Upper lobe of left lung (tissue), 4 donors: ENCODE measurements at regions not wholly inside any gene's neighbourhood (a gene's known extent, or its start where the extent isn't known, plus 50 kb on each side); places are given as distances from the start of the nearest gene placed in this dataset.

Source experiments
- EP300 ChIP-seq, 4 donors: sonication (generic); formaldehyde crosslinking; IDR thresholded peaks; one replicate each; pipeline ENCODE4 v1.5.1; 2017; ENCODE audit warnings: antibody characterized with exemption in 4 of 4, control low read depth in 2 of 4
- TF ChIP-seq, protein P1 (sequence below), 6 experiments: fragments of 450-650 bp in 4 of 6; fragments of 200-600 bp in 2 of 6; sonication (generic) in 2 of 6; IDR thresholded peaks; one replicate each; pipeline ENCODE4 v1.5.1; 2016 to 2019; ENCODE audit warnings: antibody characterized with exemption in 6 of 6

DNA sequence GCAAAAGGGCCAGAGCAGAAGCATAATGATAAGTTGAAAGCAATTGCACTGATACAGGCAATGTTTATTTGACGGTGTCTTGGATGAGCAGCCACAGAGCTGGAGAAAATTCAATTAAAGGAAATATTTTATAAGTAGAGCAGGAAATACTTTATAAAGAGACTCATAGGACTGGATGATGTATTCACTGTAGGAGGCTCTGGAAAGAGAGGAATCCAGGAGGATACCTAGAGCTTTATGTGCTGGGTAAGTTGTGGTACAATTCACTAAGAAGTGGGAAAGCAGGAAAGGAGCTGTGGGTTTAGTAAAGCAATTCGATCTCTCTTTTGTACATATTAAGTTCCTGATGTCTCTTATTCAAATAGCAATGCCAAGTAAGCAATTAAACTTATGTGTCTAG is 86.3 kb downstream of the C6orf118 start:
- TF ChIP-seq, protein P1, sequence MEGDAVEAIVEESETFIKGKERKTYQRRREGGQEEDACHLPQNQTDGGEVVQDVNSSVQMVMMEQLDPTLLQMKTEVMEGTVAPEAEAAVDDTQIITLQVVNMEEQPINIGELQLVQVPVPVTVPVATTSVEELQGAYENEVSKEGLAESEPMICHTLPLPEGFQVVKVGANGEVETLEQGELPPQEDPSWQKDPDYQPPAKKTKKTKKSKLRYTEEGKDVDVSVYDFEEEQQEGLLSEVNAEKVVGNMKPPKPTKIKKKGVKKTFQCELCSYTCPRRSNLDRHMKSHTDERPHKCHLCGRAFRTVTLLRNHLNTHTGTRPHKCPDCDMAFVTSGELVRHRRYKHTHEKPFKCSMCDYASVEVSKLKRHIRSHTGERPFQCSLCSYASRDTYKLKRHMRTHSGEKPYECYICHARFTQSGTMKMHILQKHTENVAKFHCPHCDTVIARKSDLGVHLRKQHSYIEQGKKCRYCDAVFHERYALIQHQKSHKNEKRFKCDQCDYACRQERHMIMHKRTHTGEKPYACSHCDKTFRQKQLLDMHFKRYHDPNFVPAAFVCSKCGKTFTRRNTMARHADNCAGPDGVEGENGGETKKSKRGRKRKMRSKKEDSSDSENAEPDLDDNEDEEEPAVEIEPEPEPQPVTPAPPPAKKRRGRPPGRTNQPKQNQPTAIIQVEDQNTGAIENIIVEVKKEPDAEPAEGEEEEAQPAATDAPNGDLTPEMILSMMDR (IDR thresholded peaks at IDR 0.05), result no peak
- TF ChIP-seq EP300 (IDR thresholded peaks at IDR 0.05), result no peak
